ENCODE measurements at regions not wholly inside any gene's neighbourhood (a gene's known extent, or its start where the extent isn't known, plus 50 kb on each side); places are given as distances from the start of the nearest gene placed in this dataset.

DNA sequence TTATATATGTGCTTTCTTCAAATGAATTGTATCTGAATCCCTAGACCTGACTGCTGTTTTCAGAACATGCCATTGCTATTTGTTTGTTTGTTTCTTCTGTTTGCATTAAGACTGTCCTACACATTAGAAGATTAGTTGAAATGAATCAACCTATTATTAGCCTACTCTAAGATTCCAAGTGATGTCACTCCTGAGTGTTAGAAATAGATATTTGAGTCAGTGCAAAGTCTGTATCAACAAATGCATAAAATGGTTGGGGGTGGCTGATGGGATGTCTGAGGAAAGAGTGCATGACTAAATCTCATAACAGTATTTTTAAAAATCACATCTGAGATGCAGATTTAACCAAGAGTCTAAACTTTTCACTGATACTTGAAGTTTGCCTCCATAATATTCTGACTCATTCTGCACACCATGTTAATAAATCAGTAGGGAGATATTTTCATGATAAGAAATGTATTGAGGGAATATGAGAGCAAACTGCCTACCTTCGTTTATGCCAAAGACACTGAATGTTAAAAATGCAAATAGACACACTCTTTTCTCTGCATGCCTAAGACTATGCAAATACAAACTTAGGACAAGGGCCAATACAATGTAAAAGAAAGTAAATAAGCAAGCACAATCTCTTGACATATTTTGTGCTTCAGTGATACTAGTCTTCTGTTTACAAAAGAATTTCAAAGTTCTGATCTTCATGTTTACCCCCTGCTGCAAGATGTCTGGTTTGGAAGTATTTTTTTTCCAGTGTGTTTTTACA, 253.3 kb downstream of the LIG4 start:
- TF ChIP-seq, protein P1, sequence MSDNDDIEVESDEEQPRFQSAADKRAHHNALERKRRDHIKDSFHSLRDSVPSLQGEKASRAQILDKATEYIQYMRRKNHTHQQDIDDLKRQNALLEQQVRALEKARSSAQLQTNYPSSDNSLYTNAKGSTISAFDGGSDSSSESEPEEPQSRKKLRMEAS (IDR thresholded peaks at IDR 0.05; ENCODE audit: low read depth, low read length) = no peak
- TF ChIP-seq CTCF (IDR thresholded peaks at IDR 0.05; ENCODE audit: low read depth, low read length) (no peak), POLR2A (IDR thresholded peaks at IDR 0.05; ENCODE audit: extremely low read depth, insufficient read length) (no peak)
- no peak overlapping the region for H3K4me3 ChIP-seq (ENCODE audit: low read depth, low read length)
- no peak for DNase-seq (ENCODE audit: low read depth)

DNA sequence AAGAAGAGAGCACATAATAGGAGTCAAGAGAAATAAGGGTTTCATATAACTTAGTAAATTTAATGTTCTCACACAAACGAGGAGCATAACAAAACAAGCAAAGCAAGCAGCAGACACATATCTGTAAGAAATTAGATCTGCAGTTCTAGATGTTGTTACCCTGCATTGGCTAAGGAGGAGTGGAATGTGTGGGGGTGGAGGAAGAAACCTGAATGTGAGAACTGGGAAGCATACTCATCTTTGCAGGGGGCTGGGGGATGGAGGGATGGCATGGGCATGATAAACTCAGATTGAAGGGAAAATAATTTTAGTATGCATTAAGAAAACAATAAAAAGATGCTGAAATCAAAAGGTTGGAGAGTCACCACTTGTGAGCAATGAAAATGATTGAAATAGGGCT, 255.0 kb downstream of the LIG4 start:
- no peak for TF ChIP-seq MYC (IDR thresholded peaks at IDR 0.05; ENCODE audit: low read depth, low read length)
- no peak for TF ChIP-seq CTCF (IDR thresholded peaks at IDR 0.05; ENCODE audit: low read depth, low read length)
- TF ChIP-seq POLR2A (IDR thresholded peaks at IDR 0.05; ENCODE audit: extremely low read depth, insufficient read length) = no peak
- H3K4me3 ChIP-seq (ENCODE audit: low read depth, low read length) = no peak overlapping the region
- no peak for DNase-seq (ENCODE audit: low read depth)

GRCh38 chr13:107956889-107957288, 258.4 kb downstream of the LIG4 start:
- no peak for DNase-seq (ENCODE audit: low read depth)
- no peak overlapping the region for H3K4me3 ChIP-seq (ENCODE audit: low read depth, low read length)
- TF ChIP-seq MYC (IDR thresholded peaks at IDR 0.05; ENCODE audit: low read depth, low read length) (no peak), POLR2A (IDR thresholded peaks at IDR 0.05; ENCODE audit: extremely low read depth, insufficient read length) (no peak), CTCF (IDR thresholded peaks at IDR 0.05; ENCODE audit: low read depth, low read length) (no peak)
- TF ChIP-seq, protein P1 (IDR thresholded peaks at IDR 0.05; ENCODE audit: low read depth, low read length) = no peak

GRCh38 chr13:107942030-107942617, 273.2 kb downstream of the LIG4 start:
- no peak overlapping the region for H3K4me3 ChIP-seq (ENCODE audit: low read depth, low read length)
- no peak for TF ChIP-seq CTCF (IDR thresholded peaks at IDR 0.05; ENCODE audit: low read depth, low read length)
- TF ChIP-seq MYC (IDR thresholded peaks at IDR 0.05; ENCODE audit: low read depth, low read length) = no peak
- TF ChIP-seq POLR2A (IDR thresholded peaks at IDR 0.05; ENCODE audit: extremely low read depth, insufficient read length) = no peak
- TF ChIP-seq, protein P1 (IDR thresholded peaks at IDR 0.05; ENCODE audit: low read depth, low read length) = no peak
- DNase-seq (ENCODE audit: low read depth) = no peak

DNA sequence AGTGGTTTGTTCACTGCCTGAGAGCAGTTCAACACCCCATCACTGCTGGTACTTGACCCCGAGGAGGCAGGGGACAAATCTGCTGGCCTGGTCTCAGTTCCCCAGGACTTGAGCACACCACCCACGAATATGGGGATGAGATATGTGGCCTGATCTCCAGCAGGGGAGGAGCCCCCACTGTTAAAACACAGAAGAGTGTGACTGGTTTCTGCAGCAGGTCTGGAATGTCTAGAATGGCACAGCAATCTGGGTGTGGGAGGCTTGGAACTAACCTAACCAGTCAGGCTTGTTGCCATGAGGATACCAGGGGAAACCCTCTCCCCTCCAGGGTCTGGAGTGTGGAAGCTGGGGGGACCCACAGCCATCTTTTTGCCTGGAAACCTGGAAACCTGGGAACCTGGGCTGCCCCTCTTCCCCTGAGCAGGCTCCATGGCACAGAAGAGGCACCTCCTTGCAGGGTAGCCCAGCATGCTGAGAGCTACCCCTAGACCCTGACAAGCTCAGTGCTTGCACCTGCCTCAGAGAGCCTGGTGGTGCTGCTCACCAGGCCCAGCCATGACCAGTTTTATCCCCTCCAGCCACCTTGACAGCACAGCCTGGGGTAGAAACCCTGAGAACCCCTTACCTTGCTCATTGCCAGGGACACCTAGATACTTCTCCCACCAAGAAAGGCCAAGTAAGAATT, 273.8 kb downstream of the LIG4 start:
- no peak for DNase-seq (ENCODE audit: low read depth)
- TF ChIP-seq MYC (IDR thresholded peaks at IDR 0.05; ENCODE audit: low read depth, low read length) (no peak), CTCF (IDR thresholded peaks at IDR 0.05; ENCODE audit: low read depth, low read length) (no peak), POLR2A (IDR thresholded peaks at IDR 0.05; ENCODE audit: extremely low read depth, insufficient read length) (no peak)
- TF ChIP-seq, protein P1 (IDR thresholded peaks at IDR 0.05; ENCODE audit: low read depth, low read length) = no peak
- H3K4me3 ChIP-seq (ENCODE audit: low read depth, low read length) = no peak overlapping the region

Data from NB4 (cell line).